ENCODE measurements at regions not wholly inside any gene's neighbourhood (a gene's known extent, or its start where the extent isn't known, plus 50 kb on each side); places are given as distances from the start of the nearest gene placed in this dataset.

DNA sequence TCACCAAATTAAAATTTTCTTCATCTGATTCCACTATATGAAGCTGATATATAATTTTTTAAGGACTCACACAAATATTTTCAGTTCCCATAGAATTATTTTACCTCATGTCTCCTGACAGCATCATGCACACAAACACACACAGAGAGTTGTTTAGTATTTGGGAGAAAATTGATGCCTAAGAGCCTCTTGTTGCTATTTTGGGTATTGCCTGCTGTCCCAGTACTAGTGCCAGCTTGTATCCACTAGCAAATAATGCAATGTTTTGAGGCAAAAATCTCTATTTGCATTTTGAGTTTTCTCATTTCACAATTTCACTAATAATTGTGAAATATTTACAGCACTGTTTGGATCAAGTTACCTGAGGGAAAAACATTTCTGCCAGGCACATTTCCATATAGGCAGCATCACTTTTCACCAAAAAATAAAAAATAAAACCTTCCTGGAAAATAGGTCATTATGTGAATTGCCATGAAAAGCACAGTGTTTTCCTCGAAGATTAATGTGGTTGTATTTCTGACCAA is 328.2 kb downstream of the KCNJ3 start:
- Histone ChIP-seq H3K4me3 (no peak overlapping the region), H3K27ac (no peak overlapping the region), H3K36me3 (no peaks in the 10 kb centered on the region), H3K9me3 (no peaks in the 10 kb centered on the region), H3K27me3 (no peaks in the 10 kb centered on the region), H3K4me1 (no peaks in the 10 kb centered on the region), H3K9ac (ENCODE audit: low read depth in 2 of 2, low read length in 2 of 2) (no peak overlapping the region)
- no peak for TF ChIP-seq CTCF (IDR thresholded peaks at IDR 0.05)
- no peak for DNase-seq
- intact Hi-C loops (cut with DNase I) = no loop called here

GRCh38 chr2:155023674-155024073 is 325.2 kb downstream of the KCNJ3 start:
- Histone ChIP-seq H3K4me1 (no peaks in the 10 kb centered on the region), H3K27me3 (no peaks in the 10 kb centered on the region), H3K27ac (no peak overlapping the region), H3K4me3 (no peak overlapping the region), H3K9ac (ENCODE audit: low read depth in 2 of 2, low read length in 2 of 2) (no peak overlapping the region), H3K36me3 (no peaks in the 10 kb centered on the region), H3K9me3 (no peaks in the 10 kb centered on the region)
- TF ChIP-seq CTCF (IDR thresholded peaks at IDR 0.05) = no peak
- no peak for DNase-seq
- intact Hi-C loops (cut with DNase I) = no loop called here

GRCh38 chr2:155022531-155022930 is 324.0 kb downstream of the KCNJ3 start:
- TF ChIP-seq CTCF (IDR thresholded peaks at IDR 0.05) = no peak

GRCh38 chr2:155021618-155022017 is 323.1 kb downstream of the KCNJ3 start:
- Histone ChIP-seq H3K9ac (ENCODE audit: low read depth in 2 of 2, low read length in 2 of 2) (no peak overlapping the region), H3K36me3 (no peaks in the 10 kb centered on the region), H3K9me3 (no peaks in the 10 kb centered on the region), H3K27ac (no peak overlapping the region), H3K27me3 (no peaks in the 10 kb centered on the region), H3K4me3 (no peak overlapping the region), H3K4me1 (no peaks in the 10 kb centered on the region)
- TF ChIP-seq CTCF (IDR thresholded peaks at IDR 0.05) = no peak
- intact Hi-C loops (cut with DNase I) = no loop called here
- DNase-seq = no peak

More at GRCh38 chr2:155022531-155022930, 324.0 kb downstream of the KCNJ3 start:
- intact Hi-C loops (cut with DNase I) = no loop called here
- Histone ChIP-seq H3K27ac (no peak overlapping the region), H3K36me3 (no peaks in the 10 kb centered on the region), H3K9ac (ENCODE audit: low read depth in 2 of 2, low read length in 2 of 2) (no peak overlapping the region), H3K4me1 (no peaks in the 10 kb centered on the region), H3K27me3 (no peaks in the 10 kb centered on the region), H3K9me3 (no peaks in the 10 kb centered on the region), H3K4me3 (no peak overlapping the region)
- DNase-seq = no peak

- no peaks in the 10 kb centered on the region for H3K27me3 ChIP-seq
- no peak overlapping the region for H3K4me3 ChIP-seq
- no peaks in the 10 kb centered on the region for H3K36me3 ChIP-seq
- no peak overlapping the region for H3K27ac ChIP-seq
- no peaks in the 10 kb centered on the region for H3K9me3 ChIP-seq
- H3K9ac ChIP-seq (ENCODE audit: low read depth in 2 of 2, low read length in 2 of 2) = no peak overlapping the region
- intact Hi-C loops (cut with DNase I) = no loop called here
- no peaks in the 10 kb centered on the region for H3K4me1 ChIP-seq
- no peak for TF ChIP-seq CTCF (IDR thresholded peaks at IDR 0.05)
- DNase-seq = no peak
Measured at GRCh38 chr2:155020246-155020645, 321.8 kb downstream of the KCNJ3 start.
